ENCODE measurements at regions not wholly inside any gene's neighbourhood (a gene's known extent, or its start where the extent isn't known, plus 50 kb on each side); places are given as distances from the start of the nearest gene placed in this dataset.

DNA sequence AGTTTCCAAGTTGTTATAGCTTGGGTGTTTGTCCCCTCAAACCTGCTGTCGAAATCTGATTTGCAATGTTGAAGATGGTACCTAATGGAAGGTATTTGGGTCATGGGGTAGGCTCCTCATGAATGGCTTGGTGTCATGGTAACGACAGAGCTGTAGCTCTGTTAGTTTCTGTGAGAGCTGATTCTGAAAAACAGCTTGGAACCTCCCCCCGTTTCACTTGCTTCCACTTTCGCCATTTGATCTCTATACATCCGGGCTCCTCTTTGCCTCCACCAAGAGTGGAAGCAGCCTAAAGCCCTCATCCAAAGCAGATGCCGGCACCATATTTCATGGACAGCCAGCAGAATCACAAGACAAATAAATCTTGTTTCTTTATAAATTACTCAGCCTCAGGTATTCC lies 1035.1 kb upstream of the SLC39A10 start:
- Histone ChIP-seq H3K36me3 (replicated peaks in 1 of 2; ENCODE audit: control extremely low read depth in 1 of 2, control insufficient read depth in 1 of 2, extremely low read depth in 1 of 2, insufficient read depth in 2 of 2, low read length in 1 of 2) (no peaks in the 10 kb centered on the region), H3K79me2 (ENCODE audit: control insufficient read depth, insufficient read depth, low read length) (no peaks in the 10 kb centered on the region), H3K27me3 (replicated peaks in 1 of 4; ENCODE audit: control extremely low read depth in 1 of 4, control insufficient read depth in 3 of 4, insufficient read depth in 4 of 4, low read length in 3 of 4) (no peaks in the 10 kb centered on the region), H3K27ac (ENCODE audit: low read length in 2 of 2) (no peak overlapping the region), H3K9ac (ENCODE audit: low read length) (no peak overlapping the region), H2AFZ (ENCODE audit: insufficient read depth, low read depth, low read length, poor library complexity, severe bottlenecking) (no peak overlapping the region), H3K4me1 (ENCODE audit: control insufficient read depth in 2 of 2, insufficient read depth in 2 of 2, low read length in 2 of 2) (no peaks in the 10 kb centered on the region), H3K4me3 (ENCODE audit: control extremely low read depth in 1 of 5, extremely low read depth in 1 of 5, insufficient read depth in 1 of 5, low read depth in 2 of 5, low read length in 4 of 5) (no peak overlapping the region), H4K20me1 (ENCODE audit: control insufficient read depth, insufficient read depth, low read length, poor library complexity, severe bottlenecking) (no peaks in the 10 kb centered on the region), H3K9me3 (ENCODE audit: control extremely low read depth in 1 of 3, control insufficient read depth in 2 of 3, insufficient read depth in 1 of 3, low read length in 2 of 3) (peaks cover 0 to 1% (median 0%) of the 10 kb centered on the region in 3 donors), H3K4me2 (replicated peaks; ENCODE audit: low read depth, low read length, poor library complexity, severe bottlenecking) (no peak overlapping the region)
- TF ChIP-seq, protein P1, sequence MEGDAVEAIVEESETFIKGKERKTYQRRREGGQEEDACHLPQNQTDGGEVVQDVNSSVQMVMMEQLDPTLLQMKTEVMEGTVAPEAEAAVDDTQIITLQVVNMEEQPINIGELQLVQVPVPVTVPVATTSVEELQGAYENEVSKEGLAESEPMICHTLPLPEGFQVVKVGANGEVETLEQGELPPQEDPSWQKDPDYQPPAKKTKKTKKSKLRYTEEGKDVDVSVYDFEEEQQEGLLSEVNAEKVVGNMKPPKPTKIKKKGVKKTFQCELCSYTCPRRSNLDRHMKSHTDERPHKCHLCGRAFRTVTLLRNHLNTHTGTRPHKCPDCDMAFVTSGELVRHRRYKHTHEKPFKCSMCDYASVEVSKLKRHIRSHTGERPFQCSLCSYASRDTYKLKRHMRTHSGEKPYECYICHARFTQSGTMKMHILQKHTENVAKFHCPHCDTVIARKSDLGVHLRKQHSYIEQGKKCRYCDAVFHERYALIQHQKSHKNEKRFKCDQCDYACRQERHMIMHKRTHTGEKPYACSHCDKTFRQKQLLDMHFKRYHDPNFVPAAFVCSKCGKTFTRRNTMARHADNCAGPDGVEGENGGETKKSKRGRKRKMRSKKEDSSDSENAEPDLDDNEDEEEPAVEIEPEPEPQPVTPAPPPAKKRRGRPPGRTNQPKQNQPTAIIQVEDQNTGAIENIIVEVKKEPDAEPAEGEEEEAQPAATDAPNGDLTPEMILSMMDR (IDR thresholded peaks at IDR 0.05), result no peak
- TF ChIP-seq EZH2 (IDR thresholded peaks at IDR 0.05; ENCODE audit: borderline replicate concordance, insufficient read depth, low read depth, low read length, poor library complexity, severe bottlenecking), result no peak
- no peak overlapping the region for H3K4me3 Mint-ChIP-seq
- no peak for DNase-seq
- no peak for ATAC-seq (ENCODE audit: low read depth)
- ChIA-PET CTCF (interaction anchor here (0.6 kb wide), 1 partner anchor 1749 kb away, joined by 3 read pairs; no protein-coding TSS in a partner anchor), POLR2A (no interaction called here)
- intact Hi-C loops (cut with micrococcal nuclease), result no loop called here
- H3K27me3 Mint-ChIP-seq, result no peaks in the 10 kb centered on the region
- no peak overlapping the region for H3K27ac Mint-ChIP-seq
- H3K4me1 Mint-ChIP-seq, result no peaks in the 10 kb centered on the region
- 80% methylated on average over 5 of the region's 6 CpGs for WGBS (ENCODE audit: insufficient coverage)
- H3K9me3 Mint-ChIP-seq (ENCODE audit: insufficient read depth), result no peaks in the 10 kb centered on the region

DNA sequence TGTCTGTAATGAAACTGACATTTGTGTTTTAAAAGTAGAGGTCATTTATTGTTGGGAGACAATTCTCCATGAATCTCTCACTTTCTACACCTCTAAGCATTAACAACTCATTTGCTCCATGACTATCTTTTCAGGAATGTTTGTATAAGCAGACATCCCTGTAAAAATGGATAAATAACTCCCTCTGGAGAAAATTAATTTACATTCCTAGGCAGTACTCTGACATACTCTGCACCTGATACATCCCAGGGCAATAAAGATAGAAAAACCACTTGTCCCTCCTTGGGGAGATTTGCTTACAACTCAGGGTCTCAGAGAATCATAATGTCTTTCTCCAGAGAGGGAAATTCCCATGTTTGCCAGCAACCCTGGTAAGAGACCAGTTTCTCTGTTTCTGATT lies 1037.7 kb upstream of the SLC39A10 start:
- Histone ChIP-seq H3K4me3 (ENCODE audit: control extremely low read depth in 1 of 5, extremely low read depth in 1 of 5, insufficient read depth in 1 of 5, low read depth in 2 of 5, low read length in 4 of 5) (no peak overlapping the region), H2AFZ (ENCODE audit: insufficient read depth, low read depth, low read length, poor library complexity, severe bottlenecking) (no peak overlapping the region), H3K36me3 (replicated peaks in 1 of 2; ENCODE audit: control extremely low read depth in 1 of 2, control insufficient read depth in 1 of 2, extremely low read depth in 1 of 2, insufficient read depth in 2 of 2, low read length in 1 of 2) (no peaks in the 10 kb centered on the region), H3K4me2 (replicated peaks; ENCODE audit: low read depth, low read length, poor library complexity, severe bottlenecking) (no peak overlapping the region), H3K4me1 (ENCODE audit: control insufficient read depth in 2 of 2, insufficient read depth in 2 of 2, low read length in 2 of 2) (no peaks in the 10 kb centered on the region), H3K9ac (ENCODE audit: low read length) (no peak overlapping the region), H3K9me3 (ENCODE audit: control extremely low read depth in 1 of 3, control insufficient read depth in 2 of 3, insufficient read depth in 1 of 3, low read length in 2 of 3) (no peaks in the 10 kb centered on the region), H3K27ac (ENCODE audit: low read length in 2 of 2) (no peak overlapping the region), H4K20me1 (ENCODE audit: control insufficient read depth, insufficient read depth, low read length, poor library complexity, severe bottlenecking) (no peaks in the 10 kb centered on the region), H3K79me2 (ENCODE audit: control insufficient read depth, insufficient read depth, low read length) (no peaks in the 10 kb centered on the region), H3K27me3 (replicated peaks in 1 of 4; ENCODE audit: control extremely low read depth in 1 of 4, control insufficient read depth in 3 of 4, insufficient read depth in 4 of 4, low read length in 3 of 4) (no peaks in the 10 kb centered on the region)
- H3K9me3 Mint-ChIP-seq (ENCODE audit: insufficient read depth), result no peaks in the 10 kb centered on the region
- H3K4me3 Mint-ChIP-seq, result no peak overlapping the region
- ChIA-PET POLR2A (no interaction called here), CTCF (no interaction called here)
- no peaks in the 10 kb centered on the region for H3K27me3 Mint-ChIP-seq
- no peak for DNase-seq
- intact Hi-C loops (cut with micrococcal nuclease), result no loop called here
- no peak for TF ChIP-seq EZH2 (IDR thresholded peaks at IDR 0.05; ENCODE audit: borderline replicate concordance, insufficient read depth, low read depth, low read length, poor library complexity, severe bottlenecking)
- TF ChIP-seq, protein P1 (IDR thresholded peaks at IDR 0.05), result no peak
- H3K4me1 Mint-ChIP-seq, result no peaks in the 10 kb centered on the region
- H3K27ac Mint-ChIP-seq, result no peak overlapping the region
- no peak for ATAC-seq (ENCODE audit: low read depth)

Data from B cell (primary cell).